Nephron (organoid): ENCODE measurements at regions not wholly inside any gene's neighbourhood (a gene's known extent, or its start where the extent isn't known, plus 50 kb on each side); places are given as distances from the start of the nearest gene placed in this dataset.

Experiments
- H3K27ac Mint-ChIP-seq, 3 experiments: 2 replicates each; pipeline ENCODE4 v1.8.0; 2020; ENCODE audit warnings: mixed read lengths in 3 of 3, mild to moderate bottlenecking in 2 of 3, moderate library complexity in 1 of 3
- H3K27me3 Mint-ChIP-seq: 2 replicates; pipeline ENCODE4 v1.8.0; 2021; ENCODE audit warnings: low read depth, mild to moderate bottlenecking, moderate library complexity, mixed read lengths
- H3K36me3 Mint-ChIP-seq: 2 replicates; pipeline ENCODE4 v1.8.0; 2020; ENCODE audit warnings: low read depth, mixed read lengths
- H3K4me1 Mint-ChIP-seq: 2 replicates; pipeline ENCODE4 v1.8.0; 2020; ENCODE audit warnings: mixed read lengths
- H3K4me3 Mint-ChIP-seq, 3 experiments: 2 replicates each; pipeline ENCODE4 v1.8.0; 2020; ENCODE audit warnings: mild to moderate bottlenecking in 3 of 3, mixed read lengths in 3 of 3, moderate library complexity in 2 of 3
- H3K9me3 Mint-ChIP-seq: 2 replicates; pipeline ENCODE4 v1.8.0; 2020; ENCODE audit warnings: mixed read lengths
- CTCF ChIP-seq, 3 experiments: fragments of 200-600 bp; sonication (generic); IDR thresholded peaks; one replicate each; pipeline ENCODE4 v1.5.0; 2021; ENCODE audit warnings: antibody characterized with exemption in 3 of 3; ENCODE audit not compliant: unreplicated experiment in 3 of 3

- Mint-ChIP-seq H3K27ac (no peak overlapping the region), H3K4me3 (no peak overlapping the region), H3K36me3 (no peaks in the 10 kb centered on the region), H3K27me3 (peaks cover 16% of the 10 kb centered on the region), H3K4me1 (no peaks in the 10 kb centered on the region), H3K9me3 (no peaks in the 10 kb centered on the region)
- TF ChIP-seq CTCF (IDR thresholded peaks at IDR 0.05; ENCODE audit: unreplicated experiment in 3 of 3) = no peak
Observed at GRCh38 chr3:135756106-135756668, 209.3 kb upstream of the PPP2R3A start.

GRCh38 chr3:135757421-135757820 is 208.1 kb upstream of the PPP2R3A start:
- Mint-ChIP-seq H3K27me3 (peaks cover 17% of the 10 kb centered on the region), H3K4me3 (no peak overlapping the region), H3K4me1 (no peaks in the 10 kb centered on the region), H3K27ac (no peak overlapping the region), H3K36me3 (no peaks in the 10 kb centered on the region), H3K9me3 (no peaks in the 10 kb centered on the region)
- no peak for TF ChIP-seq CTCF (IDR thresholded peaks at IDR 0.05; ENCODE audit: unreplicated experiment in 3 of 3)

GRCh38 chr3:135758961-135759360 is 206.6 kb upstream of the PPP2R3A start:
- H3K27ac Mint-ChIP-seq = no peak overlapping the region
- H3K27me3 Mint-ChIP-seq = peaks cover 15% of the 10 kb centered on the region
- no peaks in the 10 kb centered on the region for H3K4me1 Mint-ChIP-seq
- no peak for TF ChIP-seq CTCF (IDR thresholded peaks at IDR 0.05; ENCODE audit: unreplicated experiment in 3 of 3)
- H3K4me3 Mint-ChIP-seq = no peak overlapping the region
- H3K36me3 Mint-ChIP-seq = no peaks in the 10 kb centered on the region
- H3K9me3 Mint-ChIP-seq = no peaks in the 10 kb centered on the region

- Mint-ChIP-seq H3K4me1 (no peaks in the 10 kb centered on the region), H3K4me3 (no peak overlapping the region), H3K36me3 (no peaks in the 10 kb centered on the region), H3K27me3 (peaks cover 19% of the 10 kb centered on the region), H3K27ac (no peak overlapping the region), H3K9me3 (no peaks in the 10 kb centered on the region)
- no peak for TF ChIP-seq CTCF (IDR thresholded peaks at IDR 0.05; ENCODE audit: unreplicated experiment in 3 of 3)
Observed at GRCh38 chr3:135759651-135760050, 205.9 kb upstream of the PPP2R3A start.

GRCh38 chr3:135760581-135760980 is 204.9 kb upstream of the PPP2R3A start:
- Mint-ChIP-seq H3K9me3 (no peaks in the 10 kb centered on the region), H3K27me3 (peaks cover 20% of the 10 kb centered on the region)
- TF ChIP-seq CTCF (IDR thresholded peaks at IDR 0.05; ENCODE audit: unreplicated experiment in 3 of 3) = no peak

GRCh38 chr3:135762188-135762856 is 203.2 kb upstream of the PPP2R3A start:
- Mint-ChIP-seq H3K9me3 (no peaks in the 10 kb centered on the region), H3K4me3 (no peak overlapping the region), H3K36me3 (no peaks in the 10 kb centered on the region), H3K27me3 (peaks cover 16% of the 10 kb centered on the region), H3K4me1 (no peaks in the 10 kb centered on the region), H3K27ac (no peak overlapping the region)
- TF ChIP-seq CTCF (IDR thresholded peaks at IDR 0.05; ENCODE audit: unreplicated experiment in 3 of 3) = no peak

More at GRCh38 chr3:135760581-135760980, 204.9 kb upstream of the PPP2R3A start:
- Mint-ChIP-seq H3K27ac (no peak overlapping the region), H3K36me3 (no peaks in the 10 kb centered on the region), H3K4me1 (no peaks in the 10 kb centered on the region), H3K4me3 (no peak overlapping the region)
